NCI-H748 (cell line): ENCODE measurements at regions not wholly inside any gene's neighbourhood (a gene's known extent, or its start where the extent isn't known, plus 50 kb on each side); places are given as distances from the start of the nearest gene placed in this dataset.
"Not testable (repeated sequence)": the region's sequence is repeated elsewhere in the genome, so short reads cannot be mapped to it uniquely, and the experiment has no call there.

Experiments used
- DNase-seq: peaks from one replicate; lab custom pipeline; 2025; ENCODE audit not compliant: unreplicated experiment; lab: John Stamatoyannopoulos, UW

GRCh38 chrX:117843749-117844148 lies 272.9 kb downstream of the KLHL13 start:
- DNase-seq: no peak

- DNase-seq: no peak
Measured at GRCh38 chrX:117840645-117841044, 276.0 kb downstream of the KLHL13 start.

GRCh38 chrX:117839544-117839943 lies 277.1 kb downstream of the KLHL13 start:
- DNase-seq: peak; percentile 11

GRCh38 chrX:117838581-117839331 lies 277.9 kb downstream of the KLHL13 start:
- DNase-seq: no peak

- peak; percentile 58 for DNase-seq
Measured at GRCh38 chrX:117835034-117835433, 281.6 kb downstream of the KLHL13 start.

GRCh38 chrX:117834076-117834475 lies 282.5 kb downstream of the KLHL13 start:
- no peak for DNase-seq

- not testable (repeated sequence) for DNase-seq
Measured at GRCh38 chrX:117821472-117821871, 295.1 kb downstream of the KLHL13 start.

- DNase-seq: no peak
Measured at GRCh38 chrX:117808426-117808825, 308.2 kb downstream of the KLHL13 start.

GRCh38 chrX:117803463-117803862 lies 313.1 kb downstream of the KLHL13 start:
- DNase-seq: no peak

- DNase-seq: no peak
Measured at GRCh38 chrX:117788339-117788738, 328.3 kb downstream of the KLHL13 start.

GRCh38 chrX:117771384-117771783 lies 345.2 kb downstream of the KLHL13 start:
- no peak for DNase-seq

GRCh38 chrX:117768861-117769604 lies 347.6 kb downstream of the KLHL13 start:
- no peak for DNase-seq

GRCh38 chrX:117765211-117765610 lies 351.4 kb downstream of the KLHL13 start:
- DNase-seq: no peak

GRCh38 chrX:117752745-117753144 lies 363.9 kb downstream of the KLHL13 start:
- no peak for DNase-seq

- DNase-seq: peak; percentile 15
Measured at GRCh38 chrX:117751155-117751554, 365.5 kb downstream of the KLHL13 start.

- no peak for DNase-seq
Measured at GRCh38 chrX:117744958-117745357, 371.7 kb downstream of the KLHL13 start.

GRCh38 chrX:117743469-117744251 lies 372.9 kb downstream of the KLHL13 start:
- peak; percentile 50 for DNase-seq

GRCh38 chrX:117713411-117713810 lies 403.2 kb downstream of the KLHL13 start:
- no peak for DNase-seq

GRCh38 chrX:117711782-117712181 lies 404.8 kb downstream of the KLHL13 start:
- DNase-seq: peak; percentile 2

GRCh38 chrX:117707948-117708743 lies 408.5 kb downstream of the KLHL13 start:
- DNase-seq: no peak

GRCh38 chrX:117701050-117701449 lies 415.6 kb downstream of the KLHL13 start:
- DNase-seq: no peak
